Activated CD8-positive, alpha-beta memory T cell treated with anti-CD3 and anti-CD28 coated beads, Interleukin-2, amount 50 U/mL, for 24 hours (primary cell): ENCODE measurements at regions not wholly inside any gene's neighbourhood (a gene's known extent, or its start where the extent isn't known, plus 50 kb on each side); places are given as distances from the start of the nearest gene placed in this dataset.

Source experiments
- DNase-seq: peaks from one replicate; pipeline ENCODE4 v3.0.0-alpha.2; 2020; ENCODE audit errors: extremely low read depth

- no peak for DNase-seq
These were observed 117.0 kb upstream of the ANKRD55 start for GRCh38 chr5:56350011-56350596.

GRCh38 chr5:56349461-56349860, 116.3 kb upstream of the ANKRD55 start:
- DNase-seq = no peak

- no peak for DNase-seq
These were observed 113.8 kb upstream of the ANKRD55 start for GRCh38 chr5:56346741-56347535.

GRCh38 chr5:56346044-56346710, 113.0 kb upstream of the ANKRD55 start:
- no peak for DNase-seq

GRCh38 chr5:56345352-56345751, 112.2 kb upstream of the ANKRD55 start:
- no peak for DNase-seq

- DNase-seq = no peak
These were observed 111.5 kb upstream of the ANKRD55 start for GRCh38 chr5:56344594-56344993.

- DNase-seq = no peak
These were observed 110.9 kb upstream of the ANKRD55 start for GRCh38 chr5:56343988-56344387.

GRCh38 chr5:56342616-56343015, 109.5 kb upstream of the ANKRD55 start:
- no peak for DNase-seq

- no peak for DNase-seq
These were observed 107.3 kb upstream of the ANKRD55 start for GRCh38 chr5:56340196-56340980.

GRCh38 chr5:56339732-56340131, 106.6 kb upstream of the ANKRD55 start:
- no peak for DNase-seq

- DNase-seq = no peak
These were observed 104.7 kb upstream of the ANKRD55 start for GRCh38 chr5:56337715-56338319.

- DNase-seq = no peak
These were observed 102.1 kb upstream of the ANKRD55 start for GRCh38 chr5:56335212-56335611.

- no peak for DNase-seq
These were observed 97.7 kb upstream of the ANKRD55 start for GRCh38 chr5:56330806-56331205.

- no peak for DNase-seq
These were observed 97.0 kb upstream of the ANKRD55 start for GRCh38 chr5:56330167-56330566.

- DNase-seq = no peak
These were observed 96.5 kb upstream of the ANKRD55 start for GRCh38 chr5:56329652-56330051.

GRCh38 chr5:56328753-56329560, 95.8 kb upstream of the ANKRD55 start:
- DNase-seq = no peak

GRCh38 chr5:56327809-56328208, 94.7 kb upstream of the ANKRD55 start:
- peak; percentile 54 for DNase-seq

GRCh38 chr5:56326770-56327169, 93.6 kb upstream of the ANKRD55 start:
- DNase-seq = no peak

GRCh38 chr5:56326116-56326515, 93.0 kb upstream of the ANKRD55 start:
- no peak for DNase-seq

GRCh38 chr5:56325039-56325438, 91.9 kb upstream of the ANKRD55 start:
- no peak for DNase-seq

- no peak for DNase-seq
These were observed 90.4 kb upstream of the ANKRD55 start for GRCh38 chr5:56323505-56323904.
